ENCODE measurements at regions not wholly inside any gene's neighbourhood (a gene's known extent, or its start where the extent isn't known, plus 50 kb on each side); places are given as distances from the start of the nearest gene placed in this dataset.

DNA sequence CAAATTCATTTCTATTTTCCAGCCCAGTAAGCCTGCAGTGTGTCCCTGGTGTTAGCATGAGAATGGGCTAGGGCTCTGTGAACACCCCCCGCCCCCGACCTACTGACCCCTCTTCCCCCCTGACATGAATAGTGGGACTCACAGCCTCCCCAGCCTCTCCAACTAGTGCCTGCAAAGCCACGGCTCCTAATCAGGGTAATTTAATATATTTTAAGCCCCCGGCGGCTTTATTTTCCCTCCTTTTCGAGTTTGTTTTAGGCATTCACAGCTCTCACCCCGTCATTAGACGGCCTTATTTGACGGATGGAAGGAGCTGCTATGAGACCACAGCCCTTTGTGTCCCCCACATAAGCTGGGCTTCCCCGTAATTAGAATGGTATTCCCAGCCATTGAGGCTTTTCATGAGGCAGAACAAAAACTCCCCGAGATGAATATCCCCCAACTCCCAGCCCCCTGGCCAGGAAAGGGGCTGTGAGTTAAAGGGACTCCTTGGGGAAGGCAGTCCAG is 78.3 kb upstream of the POLG start:
- Histone ChIP-seq H3K4me1 (ENCODE audit: control insufficient read depth, insufficient read depth, low read length) (no peaks in the 10 kb centered on the region), H3K27me3 (ENCODE audit: control insufficient read depth, insufficient read depth, low read length) (peaks cover 2% of the 10 kb centered on the region; the same call in 1 of the 2 replicates), H3K4me3 (ENCODE audit: low read depth in 2 of 2, low read length in 2 of 2) (no peak overlapping the region), H3K27ac (ENCODE audit: low read length) (no peak overlapping the region), H3K36me3 (ENCODE audit: control insufficient read depth, insufficient read depth, low read length) (no peaks in the 10 kb centered on the region), H3K9me3 (ENCODE audit: control insufficient read depth, insufficient read depth, low read depth, low read length) (no peaks in the 10 kb centered on the region)
- POLR2A ChIA-PET: no interaction called here
- ATAC-seq (no peak), DNase-seq (ENCODE audit: low read depth, low spot score) (no peak)
- in situ Hi-C loops (cut with HindIII; ENCODE audit: low pct_unique_long_range_greater_than_20kb, low sequenced_read_pairs) (no loop called here), intact Hi-C loops (cut with micrococcal nuclease; ENCODE audit: unreplicated experiment) (no loop called here)
- no TSS peak for BruUV-seq (replicated peaks)
- TF ChIP-seq, protein P1, sequence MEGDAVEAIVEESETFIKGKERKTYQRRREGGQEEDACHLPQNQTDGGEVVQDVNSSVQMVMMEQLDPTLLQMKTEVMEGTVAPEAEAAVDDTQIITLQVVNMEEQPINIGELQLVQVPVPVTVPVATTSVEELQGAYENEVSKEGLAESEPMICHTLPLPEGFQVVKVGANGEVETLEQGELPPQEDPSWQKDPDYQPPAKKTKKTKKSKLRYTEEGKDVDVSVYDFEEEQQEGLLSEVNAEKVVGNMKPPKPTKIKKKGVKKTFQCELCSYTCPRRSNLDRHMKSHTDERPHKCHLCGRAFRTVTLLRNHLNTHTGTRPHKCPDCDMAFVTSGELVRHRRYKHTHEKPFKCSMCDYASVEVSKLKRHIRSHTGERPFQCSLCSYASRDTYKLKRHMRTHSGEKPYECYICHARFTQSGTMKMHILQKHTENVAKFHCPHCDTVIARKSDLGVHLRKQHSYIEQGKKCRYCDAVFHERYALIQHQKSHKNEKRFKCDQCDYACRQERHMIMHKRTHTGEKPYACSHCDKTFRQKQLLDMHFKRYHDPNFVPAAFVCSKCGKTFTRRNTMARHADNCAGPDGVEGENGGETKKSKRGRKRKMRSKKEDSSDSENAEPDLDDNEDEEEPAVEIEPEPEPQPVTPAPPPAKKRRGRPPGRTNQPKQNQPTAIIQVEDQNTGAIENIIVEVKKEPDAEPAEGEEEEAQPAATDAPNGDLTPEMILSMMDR (IDR thresholded peaks at IDR 0.05): no peak
- TF ChIP-seq SIN3A (IDR thresholded peaks at IDR 0.05; ENCODE audit: borderline replicate concordance, insufficient read depth, low read depth, low read length) (no peak), POLR2AphosphoS5 (IDR thresholded peaks at IDR 0.05; ENCODE audit: low read depth, low read length) (no peak), TCF7L2 (IDR thresholded peaks at IDR 0.05; ENCODE audit: low read depth, low read length) (no peak)
- TF ChIP-seq, protein P2, sequence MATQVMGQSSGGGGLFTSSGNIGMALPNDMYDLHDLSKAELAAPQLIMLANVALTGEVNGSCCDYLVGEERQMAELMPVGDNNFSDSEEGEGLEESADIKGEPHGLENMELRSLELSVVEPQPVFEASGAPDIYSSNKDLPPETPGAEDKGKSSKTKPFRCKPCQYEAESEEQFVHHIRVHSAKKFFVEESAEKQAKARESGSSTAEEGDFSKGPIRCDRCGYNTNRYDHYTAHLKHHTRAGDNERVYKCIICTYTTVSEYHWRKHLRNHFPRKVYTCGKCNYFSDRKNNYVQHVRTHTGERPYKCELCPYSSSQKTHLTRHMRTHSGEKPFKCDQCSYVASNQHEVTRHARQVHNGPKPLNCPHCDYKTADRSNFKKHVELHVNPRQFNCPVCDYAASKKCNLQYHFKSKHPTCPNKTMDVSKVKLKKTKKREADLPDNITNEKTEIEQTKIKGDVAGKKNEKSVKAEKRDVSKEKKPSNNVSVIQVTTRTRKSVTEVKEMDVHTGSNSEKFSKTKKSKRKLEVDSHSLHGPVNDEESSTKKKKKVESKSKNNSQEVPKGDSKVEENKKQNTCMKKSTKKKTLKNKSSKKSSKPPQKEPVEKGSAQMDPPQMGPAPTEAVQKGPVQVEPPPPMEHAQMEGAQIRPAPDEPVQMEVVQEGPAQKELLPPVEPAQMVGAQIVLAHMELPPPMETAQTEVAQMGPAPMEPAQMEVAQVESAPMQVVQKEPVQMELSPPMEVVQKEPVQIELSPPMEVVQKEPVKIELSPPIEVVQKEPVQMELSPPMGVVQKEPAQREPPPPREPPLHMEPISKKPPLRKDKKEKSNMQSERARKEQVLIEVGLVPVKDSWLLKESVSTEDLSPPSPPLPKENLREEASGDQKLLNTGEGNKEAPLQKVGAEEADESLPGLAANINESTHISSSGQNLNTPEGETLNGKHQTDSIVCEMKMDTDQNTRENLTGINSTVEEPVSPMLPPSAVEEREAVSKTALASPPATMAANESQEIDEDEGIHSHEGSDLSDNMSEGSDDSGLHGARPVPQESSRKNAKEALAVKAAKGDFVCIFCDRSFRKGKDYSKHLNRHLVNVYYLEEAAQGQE (IDR thresholded peaks at IDR 0.05; ENCODE audit: insufficient read depth in 1 of 2, low read depth in 2 of 2, low read length in 1 of 2): no peak
- CTCF ChIA-PET: interaction anchor here (0.5 to 0.7 kb wide), 5 partner anchors 37 to 516 kb away, joined by 3 to 7 read pairs (median 5); no protein-coding TSS in a partner anchor

DNA sequence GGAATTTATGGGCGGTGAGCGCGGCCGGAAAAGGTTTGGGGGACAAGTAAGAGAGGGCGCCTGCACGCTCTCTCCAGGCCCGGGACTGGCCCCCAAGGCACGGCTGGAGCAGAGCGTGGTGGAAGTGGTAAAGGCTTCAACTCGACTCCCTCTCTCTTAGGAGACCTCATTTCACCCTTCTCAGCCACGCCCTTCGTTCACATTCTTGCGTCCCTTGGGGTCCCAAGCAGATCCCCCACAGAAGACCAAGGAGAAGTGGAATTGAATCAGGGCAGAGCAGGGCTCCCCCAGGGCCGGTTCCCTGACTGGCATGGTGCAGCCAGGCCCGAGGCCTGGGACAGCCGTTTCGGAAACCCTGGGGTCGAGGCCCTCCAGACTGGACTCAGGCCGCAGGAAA is 75.4 kb upstream of the POLG start:
- POLR2A ChIA-PET: no interaction called here
- H3K27me3 ChIP-seq (ENCODE audit: control insufficient read depth, insufficient read depth, low read length): 0 out of 2 replicates have a peak, but pooled peaks cover 2% of the 10 kb centered on the region
- TF ChIP-seq TCF7L2 (IDR thresholded peaks at IDR 0.05; ENCODE audit: low read depth, low read length): no peak
- TF ChIP-seq SIN3A (IDR thresholded peaks at IDR 0.05; ENCODE audit: borderline replicate concordance, insufficient read depth, low read depth, low read length): no peak
- TF ChIP-seq, protein P2 (IDR thresholded peaks at IDR 0.05; ENCODE audit: insufficient read depth in 1 of 2, low read depth in 2 of 2, low read length in 1 of 2): no peak
- TF ChIP-seq, protein P1 (IDR thresholded peaks at IDR 0.05): no peak
- TF ChIP-seq POLR2AphosphoS5 (IDR thresholded peaks at IDR 0.05; ENCODE audit: low read depth, low read length): no peak
- no peaks in the 10 kb centered on the region for H3K36me3 ChIP-seq (ENCODE audit: control insufficient read depth, insufficient read depth, low read length)
- no peaks in the 10 kb centered on the region for H3K9me3 ChIP-seq (ENCODE audit: control insufficient read depth, insufficient read depth, low read depth, low read length)
- no peak overlapping the region for H3K27ac ChIP-seq (ENCODE audit: low read length)
- intact Hi-C loops (cut with micrococcal nuclease; ENCODE audit: unreplicated experiment) (no loop called here), in situ Hi-C loops (cut with HindIII; ENCODE audit: low pct_unique_long_range_greater_than_20kb, low sequenced_read_pairs) (no loop called here)
- ATAC-seq: no peak
- BruUV-seq (replicated peaks): no TSS peak
- CTCF ChIA-PET: no interaction called here
- DNase-seq (ENCODE audit: low read depth, low spot score): no peak
- H3K4me3 ChIP-seq (ENCODE audit: low read depth in 2 of 2, low read length in 2 of 2): no peak overlapping the region
- H3K4me1 ChIP-seq (ENCODE audit: control insufficient read depth, insufficient read depth, low read length): no peaks in the 10 kb centered on the region

Measured in Panc1 (cell line).